NOMO-1 treated with DMSO at 0.1 percent for 48 hours (cell line): ENCODE measurements at regions not wholly inside any gene's neighbourhood (a gene's known extent, or its start where the extent isn't known, plus 50 kb on each side); places are given as distances from the start of the nearest gene placed in this dataset.
"Not testable (repeated sequence)": the region's sequence is repeated elsewhere in the genome, so short reads cannot be mapped to it uniquely, and the experiment has no call there.

Source experiments
- DNase-seq: peaks from one replicate; lab custom pipeline; 2025; ENCODE audit not compliant: unreplicated experiment; lab: John Stamatoyannopoulos, UW

GRCh38 chr16:79988089-79988488, 387.6 kb upstream of the MAF start:
- DNase-seq: no peak

DNA sequence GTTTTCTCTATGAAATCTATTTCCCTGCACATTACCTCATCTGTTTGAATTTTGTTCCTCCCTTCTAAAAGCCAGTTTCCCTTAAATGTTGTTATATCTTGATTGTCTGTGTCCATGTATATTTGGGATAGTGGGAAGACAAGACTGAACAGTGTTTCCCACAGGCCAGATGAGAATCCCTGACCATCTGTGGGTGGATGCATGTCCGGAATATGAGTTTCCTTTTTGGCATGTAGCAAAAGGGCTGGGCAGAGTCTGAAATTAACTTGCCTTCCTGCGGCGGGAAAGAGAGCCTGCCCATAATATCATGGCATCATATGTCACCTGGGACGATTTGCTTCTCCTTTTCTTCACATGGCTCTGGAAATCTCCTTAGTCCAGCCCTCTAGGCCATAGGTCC, 385.8 kb upstream of the MAF start:
- no peak for DNase-seq

DNA sequence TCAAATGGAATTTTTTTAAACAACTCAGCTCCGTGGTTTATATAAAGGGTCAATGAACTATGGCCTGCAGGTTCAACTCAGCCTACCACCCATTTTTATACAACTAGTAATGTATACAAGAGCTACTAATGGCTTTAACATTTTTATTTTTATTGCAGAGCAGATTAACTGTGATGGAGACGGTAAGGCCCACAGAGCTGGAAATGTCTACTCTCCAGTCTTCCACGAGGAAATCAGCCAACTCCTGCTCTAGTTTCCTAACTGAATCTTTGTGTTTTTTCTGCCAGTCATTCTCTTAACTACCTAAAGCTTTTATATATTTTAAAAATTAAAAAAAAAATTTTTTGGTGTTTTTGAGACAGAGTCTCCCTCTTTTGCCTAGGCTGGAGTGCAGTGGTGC, 385.1 kb upstream of the MAF start:
- no peak for DNase-seq

DNA sequence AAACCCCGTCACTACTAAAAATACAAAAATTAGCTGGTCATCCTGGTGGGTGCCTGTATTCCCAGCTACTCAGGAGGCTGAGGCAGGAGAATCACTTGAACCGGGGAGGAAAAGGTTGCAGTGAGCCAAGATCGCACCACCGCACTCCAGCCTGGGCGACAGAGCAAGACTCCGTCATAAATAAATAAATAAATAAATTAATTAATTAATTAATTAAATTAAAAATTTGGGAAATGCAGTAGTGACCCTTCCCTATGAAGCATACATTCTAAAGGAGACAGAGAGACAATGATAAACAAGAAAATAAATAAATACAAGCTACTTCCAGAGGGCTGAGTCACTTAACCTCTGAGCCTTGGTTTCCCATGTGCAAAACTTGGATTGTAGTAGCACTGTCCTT, 383.6 kb upstream of the MAF start:
- not testable (repeated sequence) for DNase-seq

DNA sequence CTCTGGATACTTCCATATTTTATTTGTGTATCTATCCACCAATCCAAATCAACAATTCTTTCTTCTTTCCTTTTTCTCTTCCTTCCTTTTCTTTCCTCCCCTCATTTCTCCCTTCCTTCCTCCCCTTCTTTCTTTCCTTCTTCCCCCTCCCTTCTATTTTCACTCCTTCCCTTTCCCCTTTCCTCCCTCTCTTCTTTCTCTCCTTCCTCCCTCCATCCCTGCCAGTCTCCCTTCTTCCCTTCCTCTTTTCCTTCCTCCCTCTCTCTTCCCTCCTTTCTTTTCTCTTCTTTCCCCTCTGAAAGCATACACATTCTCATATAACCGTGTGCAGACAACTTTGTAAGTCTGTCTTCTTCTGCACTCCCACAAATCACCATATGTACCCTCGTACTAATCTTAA, 382.3 kb upstream of the MAF start:
- DNase-seq: no peak

DNA sequence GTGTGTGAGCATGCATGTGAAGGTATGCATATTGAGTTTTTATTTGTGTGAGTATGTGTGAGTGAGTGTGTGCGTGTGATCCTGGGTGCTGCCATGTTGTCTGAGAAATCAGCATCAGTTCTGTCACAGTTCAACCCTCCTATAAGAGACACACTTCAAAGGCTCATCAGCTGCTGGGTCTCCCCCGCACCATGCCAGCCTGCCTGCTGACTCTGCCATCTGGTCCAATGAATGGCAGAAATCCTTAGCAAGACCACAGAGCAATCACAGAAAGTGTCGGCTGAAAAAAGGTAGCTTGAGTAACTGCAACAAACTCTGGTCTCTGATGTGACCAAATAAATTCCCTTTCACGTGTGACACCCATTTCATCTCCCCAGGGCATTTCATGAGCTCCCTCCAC, 381.8 kb upstream of the MAF start:
- DNase-seq: no peak

GRCh38 chr16:79981814-79982213, 381.3 kb upstream of the MAF start:
- no peak for DNase-seq

GRCh38 chr16:79980650-79981521, 380.3 kb upstream of the MAF start:
- DNase-seq: no peak

DNA sequence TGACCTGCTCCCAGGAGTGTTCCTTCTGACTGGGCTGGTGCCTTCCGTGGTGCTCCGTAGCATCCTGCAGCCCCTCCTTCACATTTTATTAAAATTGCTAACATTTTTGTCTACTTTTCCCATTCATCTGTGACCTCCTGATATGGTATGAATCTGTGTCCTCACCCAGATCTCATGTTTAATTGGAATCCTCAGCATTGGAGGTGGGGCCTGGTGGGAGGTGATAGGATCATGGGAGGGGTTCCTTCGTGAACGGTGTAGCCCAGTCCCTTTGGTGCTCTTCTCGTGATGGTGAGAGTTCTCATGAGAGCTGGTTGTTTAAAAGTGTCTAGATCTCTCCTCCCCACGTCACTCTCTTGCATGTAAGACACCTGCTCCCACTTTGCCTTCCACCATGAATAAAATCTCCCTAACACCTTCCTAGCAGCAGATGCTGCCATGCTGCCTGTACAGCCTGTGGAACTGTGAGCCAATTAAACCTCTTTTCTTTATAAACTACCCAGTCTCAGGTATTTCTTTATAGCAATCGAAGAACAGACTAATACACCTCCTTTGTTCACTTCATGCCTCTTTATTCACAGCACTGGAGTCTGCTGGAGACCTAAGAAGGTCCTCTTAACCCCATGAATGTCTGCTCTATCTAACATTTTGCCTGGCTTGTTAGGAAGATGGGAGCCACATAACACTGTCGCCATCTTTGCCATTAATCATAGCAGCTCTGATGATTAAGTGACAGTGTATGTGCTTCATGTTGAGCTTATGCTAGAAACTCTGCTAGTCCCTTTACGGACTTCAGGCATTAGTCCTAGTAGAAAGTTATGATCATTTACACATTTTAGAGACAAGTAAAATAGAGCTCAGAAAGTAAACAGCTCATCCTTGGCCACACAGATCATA, 377.7 kb upstream of the MAF start:
- DNase-seq: no peak

DNA sequence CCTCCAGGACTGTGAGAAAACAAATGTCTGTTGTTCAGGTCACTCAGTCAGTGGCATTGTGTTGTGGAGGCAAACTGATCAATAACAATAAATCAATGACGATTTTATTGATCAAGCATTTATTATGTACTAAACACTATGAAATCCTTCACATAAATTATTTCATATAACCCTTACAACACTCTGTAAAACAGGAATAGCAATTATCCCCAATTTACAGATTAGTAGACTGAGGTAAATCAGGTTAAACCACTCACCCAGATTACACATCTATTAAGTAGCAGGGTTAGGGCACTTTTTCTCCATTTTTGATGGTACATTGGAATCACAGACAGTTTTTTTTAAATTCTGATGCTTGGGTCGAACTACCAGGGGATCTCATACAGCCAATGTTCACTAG, 372.8 kb upstream of the MAF start:
- DNase-seq: no peak

- no peak for DNase-seq
Observed at GRCh38 chr16:79972053-79972704, 371.6 kb upstream of the MAF start.

GRCh38 chr16:79971237-79971572, 370.7 kb upstream of the MAF start:
- no peak for DNase-seq

DNA sequence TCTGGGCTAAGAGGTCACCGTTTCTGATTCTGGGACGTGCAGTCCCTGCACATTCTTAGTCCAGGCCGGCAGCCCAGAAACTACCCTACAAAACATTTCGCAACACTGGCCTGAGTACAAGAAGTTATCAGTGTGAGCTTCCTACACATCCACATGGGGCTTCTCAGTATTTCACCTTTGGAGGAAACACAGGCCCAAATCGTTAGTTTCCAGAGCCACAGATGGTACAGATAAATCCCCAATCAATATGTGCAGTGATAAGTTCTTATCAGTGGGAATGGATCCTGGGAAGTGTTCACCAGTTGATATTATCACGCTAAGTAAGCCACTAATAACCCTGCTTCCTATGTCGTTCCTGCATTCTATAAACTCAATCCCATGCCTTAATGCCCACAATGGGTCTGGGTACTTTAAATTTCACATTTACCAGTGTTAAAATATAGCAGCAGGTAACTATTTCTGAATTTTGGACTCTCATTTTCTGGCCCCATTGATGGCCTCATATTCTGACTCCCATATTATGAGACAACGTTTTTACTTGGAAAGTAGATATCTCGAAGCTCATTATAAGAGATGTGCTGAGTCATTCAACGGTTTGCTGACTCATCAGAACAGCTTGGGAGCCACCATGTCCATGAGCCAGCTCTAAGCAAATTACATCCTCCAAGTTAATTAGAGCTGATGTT, 370.2 kb upstream of the MAF start:
- no peak for DNase-seq

- DNase-seq: no peak
Observed at GRCh38 chr16:79970087-79970486, 369.6 kb upstream of the MAF start.

DNA sequence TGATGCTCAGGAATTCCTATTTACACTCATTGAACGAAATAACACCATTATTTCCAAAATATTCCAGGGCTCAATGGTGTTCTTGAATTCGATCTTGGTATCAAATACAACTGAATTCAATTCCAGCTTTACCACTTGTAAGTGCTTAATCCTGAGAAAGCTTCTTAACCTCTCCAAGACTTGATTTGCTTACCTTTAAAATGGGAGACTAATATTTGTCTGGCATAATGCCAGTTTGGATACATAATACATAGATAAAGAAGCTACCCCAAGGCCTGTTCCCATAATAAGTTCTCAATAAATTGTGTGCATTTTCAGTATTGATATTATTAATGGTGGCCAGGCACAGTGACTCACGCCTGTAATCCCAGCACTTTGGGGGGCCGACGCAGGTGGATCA, 368.9 kb upstream of the MAF start:
- no peak for DNase-seq

DNA sequence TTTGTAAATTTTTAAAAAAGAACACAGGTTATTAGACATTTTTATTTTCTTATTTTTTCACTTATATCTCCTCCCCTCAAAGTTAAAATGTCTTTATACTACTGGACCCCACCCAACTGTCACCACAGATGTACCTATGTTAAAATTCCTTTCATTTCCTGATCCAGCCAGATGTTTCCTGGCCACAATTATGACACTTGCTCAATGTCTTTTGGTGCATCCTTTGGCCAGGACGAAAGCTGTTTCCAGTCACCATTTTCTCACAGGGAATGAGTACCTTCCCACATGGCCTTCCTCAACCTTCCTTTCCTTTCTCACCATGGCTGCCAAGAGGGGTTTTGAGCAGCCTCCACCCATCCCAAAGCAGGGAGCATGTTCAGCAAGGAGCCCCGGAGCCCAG, 365.7 kb upstream of the MAF start:
- DNase-seq: no peak

DNA sequence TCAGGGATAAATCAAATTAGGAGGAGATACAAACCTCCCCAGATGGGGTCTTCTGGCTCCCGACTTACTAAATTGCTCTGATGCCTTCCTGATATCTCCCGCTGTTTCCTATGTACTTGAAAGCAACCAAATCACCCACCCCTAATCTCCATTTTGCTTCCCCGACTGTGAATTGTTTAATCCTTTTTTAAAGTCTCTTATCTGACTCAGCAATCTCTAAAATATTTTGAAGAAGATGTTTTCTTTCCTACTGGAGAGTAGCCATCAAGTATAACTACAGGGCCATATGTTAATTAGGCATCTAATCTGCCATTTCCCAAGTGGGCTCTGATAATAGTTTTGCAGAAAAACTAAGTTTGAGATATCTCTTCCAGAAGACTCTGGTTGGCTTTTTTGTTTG, 365.2 kb upstream of the MAF start:
- DNase-seq: no peak

DNA sequence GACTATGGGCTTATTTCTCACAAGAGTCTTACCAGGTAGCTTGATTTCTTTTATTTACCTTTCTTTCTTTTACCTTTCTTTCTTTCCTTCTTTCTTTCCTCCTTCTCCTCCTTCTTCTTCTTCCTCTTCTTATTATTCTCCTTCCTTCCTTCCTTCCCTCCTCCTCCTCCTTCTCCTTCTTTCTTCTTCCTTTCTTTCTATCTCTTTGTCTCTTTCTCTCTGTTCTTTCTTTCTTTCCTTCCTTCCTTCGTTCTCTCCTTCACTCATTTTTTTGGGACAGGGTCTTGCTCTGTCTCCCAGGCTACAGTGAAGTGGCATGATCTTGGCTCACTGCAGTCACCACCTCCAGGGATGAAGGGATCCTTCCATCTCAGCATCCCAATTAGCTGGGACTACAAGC, 363.6 kb upstream of the MAF start:
- DNase-seq: no peak

DNA sequence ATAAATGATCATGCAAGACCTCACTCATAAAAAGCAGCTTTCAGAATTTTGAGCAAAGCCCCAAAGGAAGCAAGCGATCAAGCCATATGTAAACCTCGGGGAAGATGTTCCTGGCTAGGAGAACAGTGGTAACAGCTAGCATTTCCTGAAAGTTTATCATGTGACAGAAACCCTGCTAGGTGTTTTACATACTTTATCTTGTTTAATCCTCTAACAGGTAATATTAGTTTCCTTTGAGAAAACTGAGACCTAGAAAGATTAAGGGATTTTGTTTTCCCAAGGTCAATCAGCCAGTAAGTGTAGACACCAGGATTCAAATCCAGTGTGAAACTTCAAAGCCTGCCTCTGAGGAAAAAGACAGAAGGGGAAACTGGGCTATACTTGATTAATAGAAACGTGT, 362.4 kb upstream of the MAF start:
- no peak for DNase-seq

- DNase-seq: no peak
Observed at GRCh38 chr16:79959226-79959625, 358.7 kb upstream of the MAF start.
